HEK293T (cell line): ENCODE measurements at regions not wholly inside any gene's neighbourhood (a gene's known extent, or its start where the extent isn't known, plus 50 kb on each side); places are given as distances from the start of the nearest gene placed in this dataset.

Experiments
- CTCF ChIA-PET: fragments of 350-600 bp; formaldehyde crosslinking; extraction: SDS; loops from one replicate; lab custom pipeline; 2021; ENCODE audit warnings: antibody characterized with exemption, inconsistent platforms; lab: Yijun Ruan, JAX
- POLR2A ChIA-PET: fragments of 350-600 bp; formaldehyde crosslinking; extraction: SDS; loops from one replicate; lab custom pipeline; 2020; ENCODE audit warnings: antibody characterized with exemption, inconsistent platforms; lab: Yijun Ruan, JAX
- DNase-seq: peaks from one replicate; pipeline ENCODE4 v3.0.0; 2012; ENCODE audit warnings: mixed read lengths; ENCODE audit errors: extremely low spot score
- ARNT ChIP-seq: fragments of 450-650 bp; IDR thresholded peaks from 2 replicates; pipeline ENCODE4 v1.6.1; 2017; ENCODE audit warnings: mild to moderate bottlenecking
- BHLHE40 ChIP-seq: fragments of 450-650 bp; IDR thresholded peaks from 2 replicates; pipeline ENCODE4 v1.6.1; 2016; ENCODE audit warnings: mild to moderate bottlenecking, moderate library complexity, borderline replicate concordance
- CTBP1 ChIP-seq: fragments of 450-650 bp; IDR thresholded peaks from 2 replicates; pipeline ENCODE4 v1.6.1; 2016; ENCODE audit warnings: borderline replicate concordance
- ELF4 ChIP-seq: fragments of 450-650 bp; IDR thresholded peaks from 2 replicates; pipeline ENCODE4 v1.6.1; 2017; ENCODE audit warnings: antibody characterized with exemption
- FOXA1 ChIP-seq: fragments of 450-650 bp; IDR thresholded peaks from 2 replicates; pipeline ENCODE4 v1.6.1; 2016; ENCODE audit warnings: mild to moderate bottlenecking
- FOXK2 ChIP-seq: fragments of 450-650 bp; IDR thresholded peaks from 2 replicates; pipeline ENCODE4 v1.6.1; 2016; ENCODE audit warnings: mild to moderate bottlenecking
- FOXM1 ChIP-seq: fragments of 450-650 bp; IDR thresholded peaks from 2 replicates; pipeline ENCODE4 v1.6.1; 2017; ENCODE audit warnings: mild to moderate bottlenecking, borderline replicate concordance
- HDGF ChIP-seq: fragments of 450-650 bp; IDR thresholded peaks from 2 replicates; pipeline ENCODE4 v1.6.1; 2017; ENCODE audit warnings: antibody characterized with exemption, borderline replicate concordance
- L3MBTL2 ChIP-seq: fragments of 450-650 bp; conservative IDR thresholded peaks from 2 replicates; pipeline ENCODE4 v1.6.1; 2016; ENCODE audit warnings: mild to moderate bottlenecking
- LEF1 ChIP-seq: fragments of 450-650 bp; IDR thresholded peaks from 2 replicates; pipeline ENCODE4 v1.6.1; 2017; ENCODE audit warnings: mild to moderate bottlenecking, borderline replicate concordance
- NFRKB ChIP-seq: fragments of 450-650 bp; IDR thresholded peaks from 2 replicates; pipeline ENCODE4 v1.6.1; 2016; ENCODE audit warnings: mild to moderate bottlenecking, moderate library complexity
- PKNOX1 ChIP-seq: fragments of 450-650 bp; IDR thresholded peaks from 2 replicates; pipeline ENCODE4 v1.6.1; 2016
- SP1 ChIP-seq: fragments of 450-650 bp; IDR thresholded peaks from 2 replicates; pipeline ENCODE4 v1.6.1; 2017
- SUZ12 ChIP-seq: fragments of 450-650 bp; IDR thresholded peaks from 2 replicates; pipeline ENCODE4 v1.6.1; 2016; ENCODE audit warnings: mild to moderate bottlenecking
- TARDBP ChIP-seq: fragments of 450-650 bp; IDR thresholded peaks from 2 replicates; pipeline ENCODE4 v1.6.1; 2016
- ZNF384 ChIP-seq: fragments of 450-650 bp; IDR thresholded peaks from 2 replicates; pipeline ENCODE4 v1.6.1; 2016

GRCh38 chr16:64089697-64090096, 1032.2 kb downstream of the CDH11 start:
- TF ChIP-seq SUZ12 = no peak
- TF ChIP-seq NFRKB = no peak
- no peak for TF ChIP-seq CTBP1
- TF ChIP-seq ZNF384 = no peak
- no peak for TF ChIP-seq LEF1
- TF ChIP-seq FOXK2 = no peak
- no peak for TF ChIP-seq FOXM1
- no peak for TF ChIP-seq L3MBTL2
- no peak for TF ChIP-seq SP1
- TF ChIP-seq FOXA1 = no peak
- no peak for TF ChIP-seq HDGF
- ChIA-PET CTCF (no interaction called here), POLR2A (no interaction called here)
- no peak for DNase-seq

GRCh38 chr16:64088838-64089237, 1033.0 kb downstream of the CDH11 start:
- POLR2A ChIA-PET = no interaction called here
- no peak for DNase-seq
- CTCF ChIA-PET = no interaction called here
- TF ChIP-seq CTBP1 (no peak), FOXM1 (no peak), LEF1 (no peak), SP1 (no peak), FOXA1 (no peak), TARDBP (no peak), PKNOX1 (no peak), ELF4 (no peak), ARNT (no peak), ZNF384 (no peak), NFRKB (no peak), BHLHE40 (no peak), HDGF (no peak), SUZ12 (no peak), L3MBTL2 (no peak), FOXK2 (no peak)

GRCh38 chr16:64085296-64085695, 1036.6 kb downstream of the CDH11 start:
- no peak for DNase-seq
- TF ChIP-seq L3MBTL2 (no peak), ARNT (no peak), ZNF384 (no peak), FOXA1 (no peak), SP1 (no peak), LEF1 (no peak), ELF4 (no peak), FOXK2 (no peak), BHLHE40 (no peak), PKNOX1 (no peak), HDGF (no peak), CTBP1 (no peak), FOXM1 (no peak), TARDBP (no peak), SUZ12 (no peak)
- ChIA-PET CTCF (interaction anchor here (0.6 kb wide), 1 partner anchor 1050 kb away, joined by 3 read pairs; no protein-coding TSS in a partner anchor), POLR2A (no interaction called here)

GRCh38 chr16:64084706-64085105, 1037.2 kb downstream of the CDH11 start:
- DNase-seq = no peak
- ChIA-PET POLR2A (no interaction called here), CTCF (no interaction called here)
- no peak for TF ChIP-seq PKNOX1

GRCh38 chr16:64083428-64084129, 1038.3 kb downstream of the CDH11 start:
- CTCF ChIA-PET = no interaction called here
- TF ChIP-seq FOXK2 (no peak), ZNF384 (no peak), SUZ12 (no peak), SP1 (no peak), TARDBP (no peak), LEF1 (no peak), NFRKB (no peak), PKNOX1 (no peak)
- POLR2A ChIA-PET = no interaction called here
- DNase-seq = no peak

- DNase-seq = no peak
- TF ChIP-seq PKNOX1 (no peak), LEF1 (no peak), NFRKB (no peak), BHLHE40 (no peak), ARNT (no peak), HDGF (no peak), SP1 (no peak), ZNF384 (no peak), FOXK2 (no peak), SUZ12 (no peak), ELF4 (no peak), TARDBP (no peak), FOXM1 (no peak), L3MBTL2 (no peak), FOXA1 (no peak), CTBP1 (no peak)
- ChIA-PET POLR2A (no interaction called here), CTCF (no interaction called here)
These were observed 1044.6 kb downstream of the CDH11 start for GRCh38 chr16:64077242-64077641.
